Loucy (cell line): ENCODE measurements at regions not wholly inside any gene's neighbourhood (a gene's known extent, or its start where the extent isn't known, plus 50 kb on each side); places are given as distances from the start of the nearest gene placed in this dataset.

Experiments
- EZH2phosphoT487 ChIP-seq: fragments of 200-600 bp; IDR thresholded peaks from 2 replicates; pipeline ENCODE4 v1.6.1; 2018; ENCODE audit warnings: antibody characterized with exemption, mild to moderate bottlenecking, moderate library complexity, borderline replicate concordance
- TF ChIP-seq, protein P1 (sequence below): fragments of 200-600 bp; sonication (generic); conservative IDR thresholded peaks from 2 replicates; pipeline ENCODE4 v1.5.1; 2014; ENCODE audit warnings: mild to moderate bottlenecking, antibody characterized with exemption, low read length

GRCh38 chr13:50179977-50180376 is 164.7 kb downstream of the KCNRG start:
- TF ChIP-seq, protein P1, sequence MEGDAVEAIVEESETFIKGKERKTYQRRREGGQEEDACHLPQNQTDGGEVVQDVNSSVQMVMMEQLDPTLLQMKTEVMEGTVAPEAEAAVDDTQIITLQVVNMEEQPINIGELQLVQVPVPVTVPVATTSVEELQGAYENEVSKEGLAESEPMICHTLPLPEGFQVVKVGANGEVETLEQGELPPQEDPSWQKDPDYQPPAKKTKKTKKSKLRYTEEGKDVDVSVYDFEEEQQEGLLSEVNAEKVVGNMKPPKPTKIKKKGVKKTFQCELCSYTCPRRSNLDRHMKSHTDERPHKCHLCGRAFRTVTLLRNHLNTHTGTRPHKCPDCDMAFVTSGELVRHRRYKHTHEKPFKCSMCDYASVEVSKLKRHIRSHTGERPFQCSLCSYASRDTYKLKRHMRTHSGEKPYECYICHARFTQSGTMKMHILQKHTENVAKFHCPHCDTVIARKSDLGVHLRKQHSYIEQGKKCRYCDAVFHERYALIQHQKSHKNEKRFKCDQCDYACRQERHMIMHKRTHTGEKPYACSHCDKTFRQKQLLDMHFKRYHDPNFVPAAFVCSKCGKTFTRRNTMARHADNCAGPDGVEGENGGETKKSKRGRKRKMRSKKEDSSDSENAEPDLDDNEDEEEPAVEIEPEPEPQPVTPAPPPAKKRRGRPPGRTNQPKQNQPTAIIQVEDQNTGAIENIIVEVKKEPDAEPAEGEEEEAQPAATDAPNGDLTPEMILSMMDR: no peak
- TF ChIP-seq EZH2phosphoT487: no peak
